ENCODE measurements at regions not wholly inside any gene's neighbourhood (a gene's known extent, or its start where the extent isn't known, plus 50 kb on each side); places are given as distances from the start of the nearest gene placed in this dataset.

GRCh38 chr12:59179231-59179630 lies 258.9 kb upstream of the LRIG3 start (continued):
- no peak for TF ChIP-seq PRDM10 (tag by site-specific recombination; IDR thresholded peaks at IDR 0.05)
- TF ChIP-seq ZNF239 (tag by site-specific recombination; IDR thresholded peaks at IDR 0.05) = no peak

DNA sequence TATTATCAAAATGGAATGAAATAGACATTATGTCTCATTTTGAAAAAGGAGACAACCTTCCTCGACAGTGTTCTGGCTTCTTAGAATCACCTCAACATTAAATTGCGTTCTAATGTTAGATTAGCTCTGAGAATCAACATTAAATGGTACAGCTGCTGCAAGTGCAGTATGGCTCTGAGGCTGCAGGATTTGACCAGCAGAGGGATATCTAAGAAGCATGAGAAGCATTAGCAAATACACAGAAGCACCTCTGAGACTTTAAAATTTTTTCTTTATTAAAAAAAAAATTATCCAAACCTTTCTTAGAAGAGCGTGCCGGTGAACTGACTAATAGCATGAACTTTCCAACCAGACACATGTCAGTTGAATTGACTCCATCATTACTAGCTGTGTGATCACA lies 253.4 kb upstream of the LRIG3 start:
- H3K9me3 ChIP-seq (ENCODE audit: control insufficient read depth, insufficient read depth, low read depth, low read length) = no peaks in the 10 kb centered on the region
- no peak overlapping the region for H3K27ac ChIP-seq (ENCODE audit: extremely low read depth, low read depth, low read length)
- no peaks in the 10 kb centered on the region for H3K4me1 ChIP-seq (ENCODE audit: control insufficient read depth, insufficient read depth, low read length)
- no peak overlapping the region for H3K4me3 ChIP-seq (ENCODE audit: low read depth, low read length)
- H3K36me3 ChIP-seq (ENCODE audit: control insufficient read depth in 2 of 2, insufficient read depth in 1 of 2, low read length in 2 of 2) = no peaks in the 10 kb centered on the region
- TF ChIP-seq HIC1 (tag by site-specific recombination; IDR thresholded peaks at IDR 0.05) (no peak), ZNF391 (tag by site-specific recombination; IDR thresholded peaks at IDR 0.05; ENCODE audit: borderline replicate concordance, low read depth) (no peak), ZNF2 (tag by site-specific recombination; IDR thresholded peaks at IDR 0.05) (no peak), SP2 (tag by site-specific recombination; IDR thresholded peaks at IDR 0.05) (no peak), KLF8 (tag by site-specific recombination; IDR thresholded peaks at IDR 0.05) (no peak), ZNF16 (tag by site-specific recombination; IDR thresholded peaks at IDR 0.05; ENCODE audit: low read depth) (no peak), ZNF112 (tag by site-specific recombination; IDR thresholded peaks at IDR 0.05) (no peak)
- TF ChIP-seq, protein P1, sequence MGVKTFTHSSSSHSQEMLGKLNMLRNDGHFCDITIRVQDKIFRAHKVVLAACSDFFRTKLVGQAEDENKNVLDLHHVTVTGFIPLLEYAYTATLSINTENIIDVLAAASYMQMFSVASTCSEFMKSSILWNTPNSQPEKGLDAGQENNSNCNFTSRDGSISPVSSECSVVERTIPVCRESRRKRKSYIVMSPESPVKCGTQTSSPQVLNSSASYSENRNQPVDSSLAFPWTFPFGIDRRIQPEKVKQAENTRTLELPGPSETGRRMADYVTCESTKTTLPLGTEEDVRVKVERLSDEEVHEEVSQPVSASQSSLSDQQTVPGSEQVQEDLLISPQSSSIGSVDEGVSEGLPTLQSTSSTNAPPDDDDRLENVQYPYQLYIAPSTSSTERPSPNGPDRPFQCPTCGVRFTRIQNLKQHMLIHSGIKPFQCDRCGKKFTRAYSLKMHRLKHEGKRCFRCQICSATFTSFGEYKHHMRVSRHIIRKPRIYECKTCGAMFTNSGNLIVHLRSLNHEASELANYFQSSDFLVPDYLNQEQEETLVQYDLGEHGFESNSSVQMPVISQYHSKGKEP (tag by site-specific recombination; IDR thresholded peaks at IDR 0.05) = no peak
- CTCF ChIA-PET = interaction anchor here (0.6 kb wide), 1 partner anchor 573 kb away, joined by 4 read pairs; no protein-coding TSS in a partner anchor
- POLR2A ChIA-PET = no interaction called here

DNA sequence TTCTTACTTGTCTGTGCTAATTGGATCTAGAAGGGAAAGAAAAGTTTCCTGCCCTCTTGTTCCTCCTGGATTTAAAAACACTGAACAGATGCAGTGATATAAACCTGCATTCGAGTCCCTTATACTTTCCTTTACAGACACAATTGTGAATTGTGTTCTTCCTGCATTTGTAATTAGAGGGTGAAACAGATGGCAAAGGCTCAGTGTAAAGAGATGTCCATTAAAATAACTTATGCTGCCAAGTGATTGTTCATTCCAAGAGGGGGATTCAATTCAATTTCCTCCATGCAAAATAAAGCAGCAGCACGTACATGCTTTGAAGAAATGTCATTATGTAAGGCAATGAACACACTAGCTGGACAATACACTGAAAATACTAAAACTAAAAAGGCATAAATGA lies 248.3 kb upstream of the LRIG3 start:
- no peaks in the 10 kb centered on the region for H3K9me3 ChIP-seq (ENCODE audit: control insufficient read depth, insufficient read depth, low read depth, low read length)
- no peaks in the 10 kb centered on the region for H3K4me1 ChIP-seq (ENCODE audit: control insufficient read depth, insufficient read depth, low read length)
- CTCF ChIA-PET = interaction anchor here (1.1 kb wide), 1 partner anchor 17 kb away, joined by 3 read pairs; no protein-coding TSS in a partner anchor
- no peak overlapping the region for H3K4me3 ChIP-seq (ENCODE audit: low read depth, low read length)
- POLR2A ChIA-PET = no interaction called here
- no peak overlapping the region for H3K27ac ChIP-seq (ENCODE audit: extremely low read depth, low read depth, low read length)
- H3K36me3 ChIP-seq (ENCODE audit: control insufficient read depth in 2 of 2, insufficient read depth in 1 of 2, low read length in 2 of 2) = no peaks in the 10 kb centered on the region
- TF ChIP-seq ZBTB49 (tag by site-specific recombination; IDR thresholded peaks at IDR 0.05; ENCODE audit: low read depth) = no peak
- TF ChIP-seq, protein P2, sequence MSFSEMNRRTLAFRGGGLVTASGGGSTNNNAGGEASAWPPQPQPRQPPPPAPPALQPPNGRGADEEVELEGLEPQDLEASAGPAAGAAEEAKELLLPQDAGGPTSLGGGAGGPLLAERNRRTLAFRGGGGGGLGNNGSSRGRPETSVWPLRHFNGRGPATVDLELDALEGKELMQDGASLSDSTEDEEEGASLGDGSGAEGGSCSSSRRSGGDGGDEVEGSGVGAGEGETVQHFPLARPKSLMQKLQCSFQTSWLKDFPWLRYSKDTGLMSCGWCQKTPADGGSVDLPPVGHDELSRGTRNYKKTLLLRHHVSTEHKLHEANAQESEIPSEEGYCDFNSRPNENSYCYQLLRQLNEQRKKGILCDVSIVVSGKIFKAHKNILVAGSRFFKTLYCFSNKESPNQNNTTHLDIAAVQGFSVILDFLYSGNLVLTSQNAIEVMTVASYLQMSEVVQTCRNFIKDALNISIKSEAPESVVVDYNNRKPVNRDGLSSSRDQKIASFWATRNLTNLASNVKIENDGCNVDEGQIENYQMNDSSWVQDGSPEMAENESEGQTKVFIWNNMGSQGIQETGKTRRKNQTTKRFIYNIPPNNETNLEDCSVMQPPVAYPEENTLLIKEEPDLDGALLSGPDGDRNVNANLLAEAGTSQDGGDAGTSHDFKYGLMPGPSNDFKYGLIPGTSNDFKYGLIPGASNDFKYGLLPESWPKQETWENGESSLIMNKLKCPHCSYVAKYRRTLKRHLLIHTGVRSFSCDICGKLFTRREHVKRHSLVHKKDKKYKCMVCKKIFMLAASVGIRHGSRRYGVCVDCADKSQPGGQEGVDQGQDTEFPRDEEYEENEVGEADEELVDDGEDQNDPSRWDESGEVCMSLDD (tag by site-specific recombination; IDR thresholded peaks at IDR 0.05) = no peak
- TF ChIP-seq, protein P3, sequence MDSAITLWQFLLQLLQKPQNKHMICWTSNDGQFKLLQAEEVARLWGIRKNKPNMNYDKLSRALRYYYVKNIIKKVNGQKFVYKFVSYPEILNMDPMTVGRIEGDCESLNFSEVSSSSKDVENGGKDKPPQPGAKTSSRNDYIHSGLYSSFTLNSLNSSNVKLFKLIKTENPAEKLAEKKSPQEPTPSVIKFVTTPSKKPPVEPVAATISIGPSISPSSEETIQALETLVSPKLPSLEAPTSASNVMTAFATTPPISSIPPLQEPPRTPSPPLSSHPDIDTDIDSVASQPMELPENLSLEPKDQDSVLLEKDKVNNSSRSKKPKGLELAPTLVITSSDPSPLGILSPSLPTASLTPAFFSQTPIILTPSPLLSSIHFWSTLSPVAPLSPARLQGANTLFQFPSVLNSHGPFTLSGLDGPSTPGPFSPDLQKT (IDR thresholded peaks at IDR 0.05; ENCODE audit: borderline replicate concordance, low read depth, low read length) = no peak
- no peak for TF ChIP-seq ZNF248 (tag by site-specific recombination; IDR thresholded peaks at IDR 0.05)
- no peak for TF ChIP-seq ZNF777 (tag by site-specific recombination; IDR thresholded peaks at IDR 0.05; ENCODE audit: borderline replicate concordance)
- no peak for TF ChIP-seq ZNF747 (tag by site-specific recombination; IDR thresholded peaks at IDR 0.05)
- TF ChIP-seq ZBTB8A (tag by site-specific recombination; IDR thresholded peaks at IDR 0.05) = no peak
